HepG2 (cell line): ENCODE measurements at regions not wholly inside any gene's neighbourhood (a gene's known extent, or its start where the extent isn't known, plus 50 kb on each side); places are given as distances from the start of the nearest gene placed in this dataset.

ENCODE experiments used
- BATF2 ChIP-seq: sonication (generic); formaldehyde crosslinking; IDR thresholded peaks from 2 replicates; pipeline ENCODE4 v1.8.0; 2022; ENCODE audit warnings: mild to moderate bottlenecking, missing genetic modification reagents, moderate library complexity
- CC2D1A ChIP-seq: sonication (generic); formaldehyde crosslinking; IDR thresholded peaks from 2 replicates; pipeline ENCODE4 v1.8.1; 2023; ENCODE audit warnings: mild to moderate bottlenecking, missing genetic modification reagents
- GABPA ChIP-seq, 2 experiments: IDR thresholded peaks; 2 replicates each; pipeline ENCODE4 v1.6.1; 2011 to 2016; ENCODE audit warnings: low read depth in 2 of 2, low read length in 1 of 2, missing biosample characterization in 1 of 2, missing genetic modification characterization in 1 of 2
- GATAD1 ChIP-seq: IDR thresholded peaks from 2 replicates; pipeline ENCODE4 v1.6.1; 2016; ENCODE audit warnings: missing genetic modification reagents, missing compliant biosample characterization
- GZF1 ChIP-seq: sonication (generic); formaldehyde crosslinking; IDR thresholded peaks from 2 replicates; pipeline ENCODE4 v1.5.1; 2020; ENCODE audit warnings: mild to moderate bottlenecking, missing genetic modification reagents
- JUNB ChIP-seq: sonication (generic); formaldehyde crosslinking; IDR thresholded peaks from 2 replicates; pipeline ENCODE4 v1.8.0; 2022; ENCODE audit warnings: missing genetic modification reagents, mild to moderate bottlenecking, borderline replicate concordance
- KDM5A ChIP-seq: fragments of 200-600 bp; sonication (generic); IDR thresholded peaks from 2 replicates; pipeline ENCODE4 v1.7.0; 2018; ENCODE audit warnings: antibody characterized with exemption, mild to moderate bottlenecking, low read length, borderline replicate concordance
- KLF15 ChIP-seq: sonication (generic); formaldehyde crosslinking; IDR thresholded peaks from 2 replicates; pipeline ENCODE4 v1.8.1; 2023; ENCODE audit warnings: borderline replicate concordance, mild to moderate bottlenecking, inconsistent platforms, missing genetic modification reagents, mixed read lengths
- KMT2B ChIP-seq: IDR thresholded peaks from 2 replicates; pipeline ENCODE4 v1.6.1; 2016; ENCODE audit warnings: missing genetic modification reagents, missing compliant biosample characterization
- NCOA1 ChIP-seq: sonication (generic); formaldehyde crosslinking; IDR thresholded peaks from 2 replicates; pipeline ENCODE4 v1.9.0; 2021; ENCODE audit warnings: missing genetic modification reagents
- REXO4 ChIP-seq: sonication (generic); formaldehyde crosslinking; IDR thresholded peaks from 2 replicates; pipeline ENCODE4 v1.8.0; 2022; ENCODE audit warnings: missing genetic modification reagents, mild to moderate bottlenecking, borderline replicate concordance
- RFX1 ChIP-seq: fragments of 450-650 bp; IDR thresholded peaks from 2 replicates; pipeline ENCODE4 v1.6.1; 2017
- SPEN ChIP-seq: sonication (generic); formaldehyde crosslinking; IDR thresholded peaks from 2 replicates; pipeline ENCODE4 v1.5.1; 2020; ENCODE audit warnings: low read depth, mild to moderate bottlenecking, missing genetic modification reagents
- TRIM22 ChIP-seq: fragments of 450-650 bp; IDR thresholded peaks from 2 replicates; pipeline ENCODE4 v1.6.1; 2017
- ZFP36L1 ChIP-seq: sonication (generic); formaldehyde crosslinking; IDR thresholded peaks from 2 replicates; pipeline ENCODE4 v1.8.0; 2022; ENCODE audit warnings: mild to moderate bottlenecking, missing genetic modification reagents, moderate library complexity
- ZNF160 ChIP-seq: sonication (generic); formaldehyde crosslinking; IDR thresholded peaks from 2 replicates; pipeline ENCODE4 v1.8.0; 2022; ENCODE audit warnings: mild to moderate bottlenecking, inconsistent platforms, missing genetic modification reagents
- ZNF263 ChIP-seq: sonication (generic); formaldehyde crosslinking; IDR thresholded peaks from 2 replicates; pipeline ENCODE4 v1.4.0; 2020; ENCODE audit warnings: missing genetic modification reagents
- ZNF547 ChIP-seq: sonication (generic); formaldehyde crosslinking; IDR thresholded peaks from 2 replicates; pipeline ENCODE4 v1.5.1; 2020; ENCODE audit warnings: mild to moderate bottlenecking, missing genetic modification reagents
- TF ChIP-seq, protein P1 (sequence below), 2 experiments: sonication (generic) in 1 of 2; formaldehyde crosslinking in 1 of 2; IDR thresholded peaks; 2 replicates each; pipeline versions ENCODE4 v1.5.1 to v1.6.1; 2011 to 2020; ENCODE audit warnings: borderline replicate concordance in 1 of 2, low read depth in 1 of 2, low read length in 1 of 2, mild to moderate bottlenecking in 1 of 2, missing genetic modification reagents in 1 of 2, moderate library complexity in 1 of 2
- TF ChIP-seq, protein P2 (sequence below): sonication (generic); formaldehyde crosslinking; IDR thresholded peaks from 2 replicates; pipeline ENCODE4 v1.4.0; 2020; ENCODE audit warnings: missing genetic modification reagents

DNA sequence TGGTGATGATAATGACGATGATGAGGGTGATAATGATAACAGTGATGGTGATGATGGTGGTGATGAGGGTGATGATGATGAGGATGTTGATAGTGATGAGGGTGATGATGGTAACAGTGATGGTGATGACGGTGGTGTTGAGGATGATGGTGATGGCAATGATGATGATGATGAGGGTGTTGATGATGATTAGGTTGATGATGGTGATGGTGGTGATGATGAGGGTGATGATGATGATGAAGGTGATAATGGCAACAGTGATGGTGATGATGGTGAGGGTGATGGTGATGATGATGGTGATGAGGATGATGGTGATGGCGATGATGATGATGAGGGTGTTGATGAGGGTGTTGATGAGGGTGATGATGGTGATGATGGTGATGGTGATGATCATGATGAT, 93.8 kb upstream of the ZNF469 start (continued):
- TF ChIP-seq, protein P1, sequence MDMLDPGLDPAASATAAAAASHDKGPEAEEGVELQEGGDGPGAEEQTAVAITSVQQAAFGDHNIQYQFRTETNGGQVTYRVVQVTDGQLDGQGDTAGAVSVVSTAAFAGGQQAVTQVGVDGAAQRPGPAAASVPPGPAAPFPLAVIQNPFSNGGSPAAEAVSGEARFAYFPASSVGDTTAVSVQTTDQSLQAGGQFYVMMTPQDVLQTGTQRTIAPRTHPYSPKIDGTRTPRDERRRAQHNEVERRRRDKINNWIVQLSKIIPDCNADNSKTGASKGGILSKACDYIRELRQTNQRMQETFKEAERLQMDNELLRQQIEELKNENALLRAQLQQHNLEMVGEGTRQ (IDR thresholded peaks at IDR 0.05; ENCODE audit: low read depth, low read length) = no peak
- TF ChIP-seq, protein P1 (CRISPR knock-in tag; IDR thresholded peaks at IDR 0.05; ENCODE audit: borderline replicate concordance) = no peak
- TF ChIP-seq SPEN (CRISPR knock-in tag) (no peak), ZNF547 (no peak), KLF15 (no peak), KMT2B (CRISPR knock-in tag) (no peak), GATAD1 (CRISPR knock-in tag) (no peak), JUNB (CRISPR knock-in tag) (peak; percentile 12; the same call in 1 of the 2 replicates), ZNF263 (CRISPR knock-in tag) (no peak), KDM5A (no peak), GABPA (IDR thresholded peaks at IDR 0.05; ENCODE audit: low read depth, low read length) (no peak), GABPA (CRISPR knock-in tag; IDR thresholded peaks at IDR 0.05; ENCODE audit: low read depth) (no peak), TRIM22 (peak; percentile 34; the same call in 1 of the 2 replicates), RFX1 (no peak), NCOA1 (CRISPR knock-in tag) (no peak), GZF1 (CRISPR knock-in tag) (no peak), REXO4 (CRISPR knock-in tag) (no peak), ZNF160 (CRISPR knock-in tag) (no peak), CC2D1A (CRISPR knock-in tag) (no peak), ZFP36L1 (CRISPR knock-in tag) (no peak), BATF2 (CRISPR knock-in tag) (no peak)
- TF ChIP-seq, protein P2, sequence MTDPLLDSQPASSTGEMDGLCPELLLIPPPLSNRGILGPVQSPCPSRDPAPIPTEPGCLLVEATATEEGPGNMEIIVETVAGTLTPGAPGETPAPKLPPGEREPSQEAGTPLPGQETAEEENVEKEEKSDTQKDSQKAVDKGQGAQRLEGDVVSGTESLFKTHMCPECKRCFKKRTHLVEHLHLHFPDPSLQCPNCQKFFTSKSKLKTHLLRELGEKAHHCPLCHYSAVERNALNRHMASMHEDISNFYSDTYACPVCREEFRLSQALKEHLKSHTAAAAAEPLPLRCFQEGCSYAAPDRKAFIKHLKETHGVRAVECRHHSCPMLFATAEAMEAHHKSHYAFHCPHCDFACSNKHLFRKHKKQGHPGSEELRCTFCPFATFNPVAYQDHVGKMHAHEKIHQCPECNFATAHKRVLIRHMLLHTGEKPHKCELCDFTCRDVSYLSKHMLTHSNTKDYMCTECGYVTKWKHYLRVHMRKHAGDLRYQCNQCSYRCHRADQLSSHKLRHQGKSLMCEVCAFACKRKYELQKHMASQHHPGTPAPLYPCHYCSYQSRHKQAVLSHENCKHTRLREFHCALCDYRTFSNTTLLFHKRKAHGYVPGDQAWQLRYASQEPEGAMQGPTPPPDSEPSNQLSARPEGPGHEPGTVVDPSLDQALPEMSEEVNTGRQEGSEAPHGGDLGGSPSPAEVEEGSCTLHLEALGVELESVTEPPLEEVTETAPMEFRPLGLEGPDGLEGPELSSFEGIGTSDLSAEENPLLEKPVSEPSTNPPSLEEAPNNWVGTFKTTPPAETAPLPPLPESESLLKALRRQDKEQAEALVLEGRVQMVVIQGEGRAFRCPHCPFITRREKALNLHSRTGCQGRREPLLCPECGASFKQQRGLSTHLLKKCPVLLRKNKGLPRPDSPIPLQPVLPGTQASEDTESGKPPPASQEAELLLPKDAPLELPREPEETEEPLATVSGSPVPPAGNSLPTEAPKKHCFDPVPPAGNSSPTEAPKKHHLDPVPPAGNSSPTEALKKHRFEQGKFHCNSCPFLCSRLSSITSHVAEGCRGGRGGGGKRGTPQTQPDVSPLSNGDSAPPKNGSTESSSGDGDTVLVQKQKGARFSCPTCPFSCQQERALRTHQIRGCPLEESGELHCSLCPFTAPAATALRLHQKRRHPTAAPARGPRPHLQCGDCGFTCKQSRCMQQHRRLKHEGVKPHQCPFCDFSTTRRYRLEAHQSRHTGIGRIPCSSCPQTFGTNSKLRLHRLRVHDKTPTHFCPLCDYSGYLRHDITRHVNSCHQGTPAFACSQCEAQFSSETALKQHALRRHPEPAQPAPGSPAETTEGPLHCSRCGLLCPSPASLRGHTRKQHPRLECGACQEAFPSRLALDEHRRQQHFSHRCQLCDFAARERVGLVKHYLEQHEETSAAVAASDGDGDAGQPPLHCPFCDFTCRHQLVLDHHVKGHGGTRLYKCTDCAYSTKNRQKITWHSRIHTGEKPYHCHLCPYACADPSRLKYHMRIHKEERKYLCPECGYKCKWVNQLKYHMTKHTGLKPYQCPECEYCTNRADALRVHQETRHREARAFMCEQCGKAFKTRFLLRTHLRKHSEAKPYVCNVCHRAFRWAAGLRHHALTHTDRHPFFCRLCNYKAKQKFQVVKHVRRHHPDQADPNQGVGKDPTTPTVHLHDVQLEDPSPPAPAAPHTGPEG (CRISPR knock-in tag) = no peak
